ENCODE measurements at regions not wholly inside any gene's neighbourhood (a gene's known extent, or its start where the extent isn't known, plus 50 kb on each side); places are given as distances from the start of the nearest gene placed in this dataset.

GRCh38 chr11:15485432-15485831 is 370.7 kb downstream of the INSC start:
- no peak for DNase-seq (ENCODE audit: low spot score)

- no peak for DNase-seq (ENCODE audit: low spot score)
Measured at GRCh38 chr11:15489281-15489680, 374.6 kb downstream of the INSC start.

GRCh38 chr11:15490535-15490934 is 375.8 kb downstream of the INSC start:
- DNase-seq (ENCODE audit: low spot score) = no peak

- no peak for DNase-seq (ENCODE audit: low spot score)
Measured at GRCh38 chr11:15493066-15493465, 378.3 kb downstream of the INSC start.

GRCh38 chr11:15493921-15494620 is 379.3 kb downstream of the INSC start:
- DNase-seq (ENCODE audit: low spot score) = no peak

GRCh38 chr11:15494740-15495139 is 380.0 kb downstream of the INSC start:
- DNase-seq (ENCODE audit: low spot score) = no peak

- DNase-seq (ENCODE audit: low spot score) = no peak
Measured at GRCh38 chr11:15495462-15495861, 380.7 kb downstream of the INSC start.

GRCh38 chr11:15497366-15497765 is 382.6 kb downstream of the INSC start:
- DNase-seq (ENCODE audit: low spot score) = no peak

- no peak for DNase-seq (ENCODE audit: low spot score)
Measured at GRCh38 chr11:15499674-15500073, 385.0 kb downstream of the INSC start.

- DNase-seq (ENCODE audit: low spot score) = no peak
Measured at GRCh38 chr11:15500643-15501042, 385.9 kb downstream of the INSC start.

GRCh38 chr11:15501566-15501965 is 386.8 kb downstream of the INSC start:
- DNase-seq (ENCODE audit: low spot score) = no peak

GRCh38 chr11:15505155-15505554 is 390.4 kb downstream of the INSC start:
- DNase-seq (ENCODE audit: low spot score) = no peak

- no peak for DNase-seq (ENCODE audit: low spot score)
Measured at GRCh38 chr11:15507592-15507991, 392.9 kb downstream of the INSC start.

- no peak for DNase-seq (ENCODE audit: low spot score)
Measured at GRCh38 chr11:15509082-15509481, 394.4 kb downstream of the INSC start.

- DNase-seq (ENCODE audit: low spot score) = no peak
Measured at GRCh38 chr11:15519124-15519791, 404.5 kb downstream of the INSC start.

GRCh38 chr11:15519911-15520310 is 405.2 kb downstream of the INSC start:
- DNase-seq (ENCODE audit: low spot score) = no peak

- DNase-seq (ENCODE audit: low spot score) = no peak
Measured at GRCh38 chr11:15523543-15523942, 408.8 kb downstream of the INSC start.

GRCh38 chr11:15525582-15525981 is 410.9 kb downstream of the INSC start:
- DNase-seq (ENCODE audit: low spot score) = no peak

GRCh38 chr11:15526032-15526431 is 411.3 kb downstream of the INSC start:
- no peak for DNase-seq (ENCODE audit: low spot score)

GRCh38 chr11:15526859-15527450 is 412.2 kb downstream of the INSC start:
- DNase-seq (ENCODE audit: low spot score) = no peak

GRCh38 chr11:15532432-15532831 is 417.7 kb downstream of the INSC start:
- no peak for DNase-seq (ENCODE audit: low spot score)

- no peak for DNase-seq (ENCODE audit: low spot score)
Measured at GRCh38 chr11:15534266-15534665, 419.5 kb downstream of the INSC start.

- no peak for DNase-seq (ENCODE audit: low spot score)
Measured at GRCh38 chr11:15535414-15535813, 420.7 kb downstream of the INSC start.

GRCh38 chr11:15536438-15536837 is 421.7 kb downstream of the INSC start:
- no peak for DNase-seq (ENCODE audit: low spot score)
